CD4-positive, CD25-positive, alpha-beta regulatory T cell (primary cell): ENCODE measurements at regions not wholly inside any gene's neighbourhood (a gene's known extent, or its start where the extent isn't known, plus 50 kb on each side); places are given as distances from the start of the nearest gene placed in this dataset.

Source experiments
- ATAC-seq, 2 donors: fragments of 150-1000 bp; cut with Tn5 transposase; one replicate each; pipeline ENCODE4 v1.10.0; 2021; ENCODE audit warnings: low read depth in 2 of 2, moderate number of reproducible peaks in 2 of 2, moderate library complexity in 1 of 2
- DNase-seq, 3 donors: peaks; one replicate each; pipeline versions ENCODE4 v3.0.0 to v3.0.0-alpha.2; 2012 to 2022; ENCODE audit warnings: mixed read lengths in 1 of 3
- H3K27ac ChIP-seq: one replicate; pipeline ENCODE4 v1.7.0; 2013; ENCODE audit warnings: mild to moderate bottlenecking, low read length; ENCODE audit not compliant: insufficient read depth, poor library complexity, severe bottlenecking
- H3K27me3 ChIP-seq: one replicate; pipeline ENCODE4 v1.7.0; 2013; ENCODE audit warnings: low read length; ENCODE audit not compliant: control insufficient read depth, insufficient read depth
- H3K36me3 ChIP-seq: one replicate; pipeline ENCODE4 v1.7.0; 2013; ENCODE audit warnings: mild to moderate bottlenecking, low read length, moderate library complexity; ENCODE audit not compliant: control insufficient read depth, insufficient read depth
- H3K4me1 ChIP-seq: 2 replicates; pipeline ENCODE4 v1.7.0; 2013; ENCODE audit warnings: mild to moderate bottlenecking, low read length; ENCODE audit not compliant: insufficient read depth, control insufficient read depth, poor library complexity, severe bottlenecking
- H3K4me3 ChIP-seq: one replicate; pipeline ENCODE4 v1.7.0; 2013; ENCODE audit warnings: low read depth, mild to moderate bottlenecking, low read length, moderate library complexity
- H3K9me3 ChIP-seq, 2 experiments: 1 replicate in 1 of 2; 2 replicates in 1 of 2; pipeline ENCODE4 v1.7.0; 2013; ENCODE audit warnings: low read length in 2 of 2, mild to moderate bottlenecking in 1 of 2, moderate library complexity in 1 of 2; ENCODE audit not compliant: control insufficient read depth in 2 of 2
- H3K27ac Mint-ChIP-seq, 3 donors: one replicate each; pipeline ENCODE4 v1.8.0; 2020 to 2022; ENCODE audit warnings: mild to moderate bottlenecking in 3 of 3, mixed read lengths in 3 of 3, moderate library complexity in 2 of 3
- H3K27me3 Mint-ChIP-seq: one replicate; pipeline ENCODE4 v1.8.0; 2022; ENCODE audit warnings: mild to moderate bottlenecking, mixed read lengths
- H3K36me3 Mint-ChIP-seq: one replicate; pipeline ENCODE4 v1.8.0; 2020; ENCODE audit warnings: mixed read lengths
- H3K4me1 Mint-ChIP-seq, 4 donors: one replicate each; pipeline ENCODE4 v1.8.0; 2020 to 2022; ENCODE audit warnings: mixed read lengths in 4 of 4, mild to moderate bottlenecking in 1 of 4
- H3K4me3 Mint-ChIP-seq, 4 donors: one replicate each; pipeline ENCODE4 v1.8.0; 2020 to 2022; ENCODE audit warnings: mild to moderate bottlenecking in 4 of 4, mixed read lengths in 4 of 4, moderate library complexity in 3 of 4
- H3K9me3 Mint-ChIP-seq, 7 donors: one replicate each; pipeline ENCODE4 v1.8.0; 2020 to 2022; ENCODE audit warnings: mixed read lengths in 7 of 7, mild to moderate bottlenecking in 3 of 7, moderate library complexity in 2 of 7

DNA sequence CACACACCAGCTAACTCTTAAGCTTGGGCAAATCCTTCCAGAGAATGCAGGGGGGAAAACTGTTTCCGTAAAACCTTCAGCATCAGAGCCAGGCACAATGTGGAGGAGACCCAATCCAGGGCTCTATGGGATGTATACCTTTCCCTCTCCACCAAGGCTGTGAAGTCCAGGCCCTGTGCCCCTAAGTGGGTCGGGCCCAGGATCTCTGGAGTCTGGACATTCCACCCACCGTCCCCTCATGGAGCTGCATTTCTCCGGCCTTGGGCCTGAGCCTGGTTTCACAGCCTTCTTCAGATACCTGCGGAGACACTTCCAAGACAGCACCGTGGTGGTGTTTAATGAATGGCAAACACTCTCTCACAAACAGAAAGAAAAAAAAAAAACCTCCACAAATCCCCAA is 186.2 kb downstream of the URI1 start:
- no peaks in the 10 kb centered on the region for H3K27me3 Mint-ChIP-seq
- Histone ChIP-seq H3K27ac (no peak overlapping the region), H3K4me1 (no peaks in the 10 kb centered on the region), H3K9me3 (no peaks in the 10 kb centered on the region), H3K27me3 (no peaks in the 10 kb centered on the region), H3K36me3 (no peaks in the 10 kb centered on the region), H3K4me3 (no peak overlapping the region)
- peaks cover 0 to 5% (median 0%) of the 10 kb centered on the region in 7 donors for H3K9me3 Mint-ChIP-seq
- no peak overlapping the region for H3K4me3 Mint-ChIP-seq
- no peak overlapping the region for H3K27ac Mint-ChIP-seq
- no peak for DNase-seq
- no peaks in the 10 kb centered on the region for H3K4me1 Mint-ChIP-seq
- ATAC-seq: no peak
- H3K36me3 Mint-ChIP-seq: no peaks in the 10 kb centered on the region

DNA sequence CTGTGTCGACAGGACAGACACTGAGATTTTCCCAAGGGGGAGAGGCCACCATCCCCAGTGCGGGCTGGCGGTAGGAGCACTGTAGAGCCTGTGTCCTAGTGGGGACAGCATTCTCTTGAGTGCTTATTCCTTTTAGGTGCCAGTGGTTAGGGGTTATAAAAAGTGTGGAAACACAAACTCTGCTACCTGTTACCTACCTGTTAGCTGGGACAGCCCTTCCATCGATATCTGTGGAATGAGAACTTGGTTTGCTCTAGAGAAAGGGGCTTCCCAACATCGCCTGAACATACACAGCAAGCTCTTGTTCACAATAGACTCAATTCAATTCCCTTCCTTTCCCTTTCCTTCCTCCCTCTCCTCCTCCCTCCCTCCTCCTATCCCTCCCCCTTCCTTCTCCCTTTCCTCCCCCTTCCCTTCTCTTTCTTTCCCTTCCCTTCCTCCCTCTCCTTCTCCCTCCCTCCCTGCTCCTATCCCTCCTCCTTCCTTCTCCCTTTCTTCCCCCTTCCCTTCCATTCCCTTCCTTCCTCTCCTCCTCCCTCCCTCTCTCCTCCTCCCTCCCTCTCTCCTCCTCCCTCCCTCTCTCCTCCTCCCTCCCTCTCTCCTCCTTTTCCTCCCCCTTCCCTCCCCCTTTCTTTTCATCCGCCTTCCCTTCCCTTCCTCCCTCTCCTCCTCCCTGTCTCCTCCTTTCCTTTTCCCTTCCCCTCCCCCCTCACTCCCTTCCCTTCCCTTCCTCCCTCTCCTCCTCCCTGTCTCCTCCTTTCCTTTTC is 188.5 kb downstream of the URI1 start:
- H3K27ac Mint-ChIP-seq: no peak overlapping the region
- Histone ChIP-seq H3K27me3 (no peaks in the 10 kb centered on the region), H3K4me1 (no peaks in the 10 kb centered on the region), H3K9me3 (no peaks in the 10 kb centered on the region), H3K4me3 (no peak overlapping the region), H3K27ac (no peak overlapping the region), H3K36me3 (no peaks in the 10 kb centered on the region)
- no peaks in the 10 kb centered on the region for H3K27me3 Mint-ChIP-seq
- DNase-seq (no peak), ATAC-seq (no peak)
- H3K9me3 Mint-ChIP-seq: peaks cover 0 to 5% (median 0%) of the 10 kb centered on the region in 7 donors
- no peaks in the 10 kb centered on the region for H3K36me3 Mint-ChIP-seq
- H3K4me3 Mint-ChIP-seq: no peak overlapping the region
- H3K4me1 Mint-ChIP-seq: no peaks in the 10 kb centered on the region

DNA sequence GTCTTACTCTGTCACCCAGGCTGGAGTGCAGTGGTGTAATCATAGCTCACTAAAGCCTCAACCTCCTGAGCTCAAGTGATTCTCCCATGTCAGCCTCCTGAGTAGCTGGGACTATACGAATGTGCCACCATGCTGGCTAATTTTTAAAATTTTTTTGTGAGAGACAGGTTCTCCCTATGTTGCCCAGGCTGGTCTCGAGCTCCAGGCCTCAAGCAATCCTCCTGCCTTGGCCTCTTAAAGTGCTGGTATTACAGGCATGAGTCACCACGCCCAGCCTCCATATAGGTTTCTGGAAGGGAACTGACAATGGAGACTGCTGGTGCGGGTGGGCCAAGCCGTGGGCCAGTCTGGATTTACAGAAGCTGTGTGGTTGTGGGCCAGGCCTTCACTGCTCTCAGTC is 189.2 kb downstream of the URI1 start:
- no peaks in the 10 kb centered on the region for H3K4me1 Mint-ChIP-seq
- ATAC-seq: no peak
- Histone ChIP-seq H3K27me3 (no peaks in the 10 kb centered on the region), H3K9me3 (no peaks in the 10 kb centered on the region), H3K36me3 (no peaks in the 10 kb centered on the region), H3K4me3 (no peak overlapping the region), H3K4me1 (no peaks in the 10 kb centered on the region), H3K27ac (no peak overlapping the region)
- no peaks in the 10 kb centered on the region for H3K27me3 Mint-ChIP-seq
- H3K27ac Mint-ChIP-seq: no peak overlapping the region
- no peak overlapping the region for H3K4me3 Mint-ChIP-seq
- DNase-seq: no peak
- no peaks in the 10 kb centered on the region for H3K36me3 Mint-ChIP-seq
- H3K9me3 Mint-ChIP-seq: peaks cover 0 to 5% (median 0%) of the 10 kb centered on the region in 7 donors

DNA sequence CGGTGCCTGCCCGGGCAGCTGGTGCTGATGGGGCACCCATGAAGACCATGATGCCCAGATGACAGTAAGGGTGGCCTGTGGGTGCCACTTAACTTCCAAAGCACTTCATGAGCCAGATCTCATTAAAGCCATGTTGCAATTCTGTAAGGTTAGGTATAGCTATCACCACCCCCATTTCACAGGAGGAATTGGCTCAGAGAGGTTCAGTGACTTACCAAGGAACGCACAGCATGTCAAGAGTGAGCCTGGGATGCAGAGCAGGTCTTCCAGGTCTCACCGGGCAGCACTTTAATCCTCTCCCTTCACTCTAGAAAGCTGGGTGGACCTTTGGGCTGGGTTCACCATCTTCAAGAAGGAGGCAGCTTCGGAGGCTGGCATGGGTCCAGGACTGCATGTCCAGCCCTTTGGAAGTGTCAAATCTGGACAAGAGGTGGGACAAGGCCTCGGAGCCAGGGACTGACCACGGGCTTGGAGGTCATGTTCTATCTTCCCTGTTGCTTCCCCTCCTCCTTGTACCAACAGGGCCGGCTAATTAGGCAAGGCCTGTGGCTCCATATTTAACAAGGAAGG is 189.8 kb downstream of the URI1 start:
- no peaks in the 10 kb centered on the region for H3K4me1 Mint-ChIP-seq
- peaks cover 0 to 5% (median 0%) of the 10 kb centered on the region in 7 donors for H3K9me3 Mint-ChIP-seq
- H3K9me3 ChIP-seq: no peaks in the 10 kb centered on the region
- H3K27me3 ChIP-seq: no peaks in the 10 kb centered on the region
- no peaks in the 10 kb centered on the region for H3K36me3 ChIP-seq
- H3K4me3 Mint-ChIP-seq: no peak overlapping the region
- no peak for DNase-seq
- no peak overlapping the region for H3K4me3 ChIP-seq
- no peak overlapping the region for H3K27ac ChIP-seq
- ATAC-seq: no peak
- H3K4me1 ChIP-seq: no peaks in the 10 kb centered on the region
- H3K36me3 Mint-ChIP-seq: no peaks in the 10 kb centered on the region
- H3K27me3 Mint-ChIP-seq: no peaks in the 10 kb centered on the region
- no peak overlapping the region for H3K27ac Mint-ChIP-seq

DNA sequence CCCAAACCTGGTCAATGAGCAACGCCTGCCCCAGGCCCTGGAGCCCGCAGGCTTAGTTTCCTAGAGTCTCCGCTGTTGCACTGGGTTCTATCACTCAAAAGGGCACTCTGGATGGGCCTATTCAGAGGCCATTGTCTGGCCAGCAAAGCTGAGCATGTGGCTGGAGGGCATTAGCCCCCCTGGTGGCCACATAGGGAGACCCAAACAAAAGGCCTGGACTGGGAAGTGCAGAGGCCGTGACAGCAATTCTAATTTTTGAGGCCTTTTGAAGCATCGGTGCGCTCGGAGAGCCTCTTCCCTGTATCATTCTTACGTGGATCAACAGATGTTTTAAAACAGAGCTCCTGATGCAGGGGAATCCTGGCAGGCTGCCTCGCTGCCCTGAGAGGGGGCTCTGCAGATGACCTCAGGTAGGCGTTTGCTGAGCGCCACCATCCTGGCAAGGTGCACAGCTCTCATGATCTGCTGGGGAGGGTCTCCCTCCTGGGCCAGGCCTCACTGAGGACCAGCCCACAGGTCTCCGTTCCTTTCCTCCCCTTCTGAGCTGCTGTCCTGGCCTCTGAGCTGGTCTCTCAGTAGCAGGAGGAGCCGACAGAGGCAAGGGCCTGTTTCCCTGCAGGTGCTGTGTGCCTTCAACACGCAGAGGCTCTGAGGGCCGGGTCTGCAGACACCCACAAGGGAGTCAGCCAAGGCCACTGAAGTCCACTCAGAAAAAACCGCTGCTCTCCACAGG is 190.5 kb downstream of the URI1 start:
- Mint-ChIP-seq H3K4me1 (no peaks in the 10 kb centered on the region), H3K27me3 (no peaks in the 10 kb centered on the region), H3K27ac (no peak overlapping the region), H3K36me3 (no peaks in the 10 kb centered on the region), H3K9me3 (peaks cover 0 to 5% (median 0%) of the 10 kb centered on the region in 7 donors), H3K4me3 (no peak overlapping the region)
- DNase-seq (no peak), ATAC-seq (no peak)
- H3K9me3 ChIP-seq: no peaks in the 10 kb centered on the region
- H3K36me3 ChIP-seq: no peaks in the 10 kb centered on the region
- no peaks in the 10 kb centered on the region for H3K27me3 ChIP-seq
- no peaks in the 10 kb centered on the region for H3K4me1 ChIP-seq
- no peak overlapping the region for H3K4me3 ChIP-seq
- no peak overlapping the region for H3K27ac ChIP-seq

DNA sequence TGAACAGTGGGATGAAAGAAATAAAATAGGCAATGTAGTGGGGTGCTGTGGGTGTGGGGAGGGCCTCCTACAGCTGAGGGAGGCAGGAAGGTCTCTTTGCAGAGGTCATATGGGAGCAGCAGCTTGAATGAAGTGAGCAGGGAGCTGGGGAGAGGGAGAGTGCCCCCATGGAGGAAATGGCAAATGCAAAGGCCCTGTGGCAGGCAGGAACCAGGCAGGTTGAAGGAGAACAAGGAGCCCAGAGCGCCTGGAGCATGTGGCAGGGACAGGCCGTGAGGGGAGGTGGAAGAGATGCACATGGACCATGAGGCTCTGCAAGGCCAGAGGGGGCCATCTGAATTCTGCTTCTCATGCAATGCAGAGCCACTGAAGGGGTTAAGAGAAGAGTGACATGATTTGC is 191.8 kb downstream of the URI1 start:
- H3K27ac ChIP-seq: no peak overlapping the region
- DNase-seq (no peak), ATAC-seq (no peak)
- Mint-ChIP-seq H3K27me3 (no peaks in the 10 kb centered on the region), H3K36me3 (no peaks in the 10 kb centered on the region), H3K27ac (no peak overlapping the region), H3K4me1 (no peaks in the 10 kb centered on the region), H3K4me3 (no peak overlapping the region), H3K9me3 (peaks cover 0 to 5% (median 0%) of the 10 kb centered on the region in 7 donors)
- H3K9me3 ChIP-seq: no peaks in the 10 kb centered on the region
- H3K4me1 ChIP-seq: no peaks in the 10 kb centered on the region
- no peaks in the 10 kb centered on the region for H3K27me3 ChIP-seq
- H3K36me3 ChIP-seq: no peaks in the 10 kb centered on the region
- no peak overlapping the region for H3K4me3 ChIP-seq

DNA sequence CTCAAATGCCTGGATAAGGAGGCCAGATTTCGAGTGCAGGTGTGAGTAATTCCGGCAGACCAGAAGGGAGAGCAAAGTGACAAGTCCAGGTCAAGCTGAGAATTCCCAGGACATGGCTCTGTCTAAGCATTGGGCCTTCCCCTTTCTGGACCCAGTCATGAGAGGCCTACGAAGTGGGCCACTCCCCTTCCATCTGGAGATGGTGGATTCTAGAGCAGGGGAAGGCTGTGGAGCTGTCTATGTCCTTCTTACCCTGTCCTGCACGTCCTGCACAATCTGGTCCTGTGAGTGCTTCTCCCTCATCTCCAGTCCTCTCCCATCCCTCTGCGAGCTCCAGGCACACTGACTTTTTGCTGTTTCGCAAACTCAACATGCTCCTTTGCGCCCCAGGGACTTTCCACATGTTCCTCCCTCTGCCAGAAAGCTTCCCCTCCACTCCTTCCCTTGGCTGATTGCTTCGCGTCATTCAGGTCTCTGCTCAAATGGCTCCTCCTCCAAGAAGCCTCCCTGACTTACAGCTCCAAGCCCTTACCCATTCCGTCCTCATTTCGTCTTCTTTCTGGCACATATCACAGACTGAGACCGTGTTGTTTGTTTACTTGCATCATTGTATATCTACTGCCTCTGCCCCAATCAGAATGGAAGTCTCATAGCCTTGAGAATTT is 193.2 kb downstream of the URI1 start:
- H3K27me3 Mint-ChIP-seq: no peaks in the 10 kb centered on the region
- no peak for DNase-seq
- no peaks in the 10 kb centered on the region for H3K36me3 Mint-ChIP-seq
- Histone ChIP-seq H3K9me3 (no peaks in the 10 kb centered on the region), H3K4me3 (no peak overlapping the region), H3K4me1 (no peaks in the 10 kb centered on the region), H3K27ac (no peak overlapping the region), H3K36me3 (no peaks in the 10 kb centered on the region), H3K27me3 (no peaks in the 10 kb centered on the region)
- peaks cover 0 to 4% (median 0%) of the 10 kb centered on the region in 7 donors for H3K9me3 Mint-ChIP-seq
- no peaks in the 10 kb centered on the region for H3K4me1 Mint-ChIP-seq
- H3K27ac Mint-ChIP-seq: peak overlapping the region in 1 of 3 donors; percentile 6
- no peak for ATAC-seq
- H3K4me3 Mint-ChIP-seq: no peak overlapping the region
